HepG2 (cell line): ENCODE measurements at regions not wholly inside any gene's neighbourhood (a gene's known extent, or its start where the extent isn't known, plus 50 kb on each side); places are given as distances from the start of the nearest gene placed in this dataset.
A peak's percentile ranks its signal among the peaks of the same experiment; 100 is the strongest.

Experiments used
- ADNP ChIP-seq: sonication (generic); formaldehyde crosslinking; IDR thresholded peaks from 2 replicates; pipeline ENCODE4 v1.4.0; 2020; ENCODE audit warnings: missing genetic modification reagents
- ARNT ChIP-seq: fragments of 450-650 bp; IDR thresholded peaks from 2 replicates; pipeline ENCODE4 v1.6.1; 2017
- CENPT ChIP-seq: sonication (generic); formaldehyde crosslinking; IDR thresholded peaks from 2 replicates; pipeline ENCODE4 v1.8.0; 2022; ENCODE audit warnings: low read depth, mild to moderate bottlenecking, moderate library complexity, missing genetic modification reagents
- ETV6 ChIP-seq: sonication (generic); formaldehyde crosslinking; conservative IDR thresholded peaks from 2 replicates; pipeline ENCODE4 v1.4.0; 2020; ENCODE audit warnings: missing genetic modification reagents
- GATAD1 ChIP-seq: IDR thresholded peaks from 2 replicates; pipeline ENCODE4 v1.6.1; 2016; ENCODE audit warnings: missing genetic modification reagents, missing compliant biosample characterization
- MAZ ChIP-seq, 2 experiments: sonication (generic) in 1 of 2; formaldehyde crosslinking in 1 of 2; IDR thresholded peaks; 2 replicates each; pipeline versions ENCODE4 v1.5.0 to v1.6.1; 2012 to 2020; ENCODE audit warnings: low read depth in 2 of 2, mild to moderate bottlenecking in 2 of 2, borderline replicate concordance in 1 of 2, improper control_type of control experiment in 1 of 2, low read length in 1 of 2, missing genetic modification reagents in 1 of 2, moderate library complexity in 1 of 2
- SIX1 ChIP-seq: sonication (generic); formaldehyde crosslinking; IDR thresholded peaks from 2 replicates; pipeline ENCODE4 v1.4.0; 2020; ENCODE audit warnings: missing genetic modification reagents, borderline replicate concordance
- TBP ChIP-seq: sonication (generic); formaldehyde crosslinking; IDR thresholded peaks from 2 replicates; pipeline ENCODE4 v1.5.0; 2020; ENCODE audit warnings: missing genetic modification reagents
- ZBTB40 ChIP-seq, 2 experiments: fragments of 450-650 bp in 1 of 2; sonication (generic) in 1 of 2; formaldehyde crosslinking in 1 of 2; IDR thresholded peaks; 2 replicates each; pipeline versions ENCODE4 v1.6.1 to v1.8.0; 2016 to 2022; ENCODE audit warnings: antibody characterized with exemption in 1 of 2, mild to moderate bottlenecking in 1 of 2, missing genetic modification reagents in 1 of 2
- ZNF781 ChIP-seq: sonication (generic); formaldehyde crosslinking; IDR thresholded peaks from 2 replicates; pipeline ENCODE4 v1.5.1; 2020; ENCODE audit warnings: borderline replicate concordance, mild to moderate bottlenecking, missing genetic modification reagents; ENCODE audit errors: not compliant biosample characterization
- ZSCAN20 ChIP-seq: sonication (generic); formaldehyde crosslinking; IDR thresholded peaks from 2 replicates; pipeline ENCODE4 v1.4.0; 2020; ENCODE audit warnings: missing genetic modification reagents, mild to moderate bottlenecking, borderline replicate concordance
- TF ChIP-seq, protein P1 (sequence below): sonication (generic); formaldehyde crosslinking; IDR thresholded peaks from 2 replicates; pipeline ENCODE4 v1.5.0; 2020; ENCODE audit warnings: missing genetic modification reagents
- TF ChIP-seq, protein P2 (sequence below): sonication (generic); formaldehyde crosslinking; IDR thresholded peaks from 2 replicates; pipeline ENCODE4 v1.9.0; 2022; ENCODE audit warnings: low read depth, missing genetic modification reagents

DNA sequence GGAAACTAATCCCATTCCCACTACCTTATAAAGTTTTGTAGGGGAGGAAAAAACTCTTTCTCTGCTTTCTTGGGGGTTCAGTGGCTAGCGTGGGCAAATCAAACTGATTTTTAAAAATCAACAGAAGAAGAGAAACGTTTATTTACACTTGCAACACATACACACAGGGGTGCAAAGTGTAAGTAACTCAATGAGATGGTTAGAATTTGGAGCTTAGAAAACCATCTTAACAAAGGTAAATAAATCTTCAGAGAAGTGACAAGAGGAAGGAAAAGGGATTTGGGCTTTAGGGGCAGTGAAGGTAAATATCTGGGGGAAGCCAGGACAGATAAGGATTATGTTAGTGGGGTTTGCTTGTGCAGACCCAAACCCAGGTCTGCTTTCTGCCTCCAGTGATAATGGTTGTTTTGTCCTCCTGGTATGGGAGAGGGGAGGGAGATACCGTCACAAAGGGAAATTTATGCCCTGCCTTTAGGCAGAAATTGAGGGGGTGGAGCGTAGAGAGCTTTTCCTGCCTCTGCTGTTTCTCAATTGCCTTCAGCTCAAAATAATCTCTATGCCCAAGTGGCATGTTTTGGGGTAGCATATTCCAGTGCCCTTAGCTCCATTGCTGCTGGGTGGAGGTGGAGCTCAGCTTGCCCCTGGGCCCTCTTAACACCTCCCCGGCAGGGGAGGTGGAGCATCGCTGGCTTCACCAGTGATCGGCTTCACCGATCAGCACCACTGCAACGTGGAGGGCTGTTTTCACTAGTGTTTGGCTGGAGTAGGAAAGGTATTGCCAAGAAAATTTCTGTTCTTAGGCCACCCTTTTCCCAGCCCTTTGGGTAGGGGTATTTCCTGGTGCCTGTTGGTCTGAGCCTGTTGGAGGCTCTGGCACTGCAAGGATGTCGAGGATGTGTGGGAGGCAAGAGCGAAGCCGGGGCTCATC lies 92.2 kb downstream of the TEX51 start (continued):
- TF ChIP-seq ZBTB40 (IDR thresholded peaks at IDR 0.05), result no peak
- 0 out of 2 replicates have a peak, but pooled peaks have one; percentile 47 for TF ChIP-seq ZBTB40 (CRISPR knock-in tag; IDR thresholded peaks at IDR 0.05)
- TF ChIP-seq CENPT (CRISPR knock-in tag), result no peak
- TF ChIP-seq ETV6 (CRISPR knock-in tag), result no peak
- TF ChIP-seq, protein P1, sequence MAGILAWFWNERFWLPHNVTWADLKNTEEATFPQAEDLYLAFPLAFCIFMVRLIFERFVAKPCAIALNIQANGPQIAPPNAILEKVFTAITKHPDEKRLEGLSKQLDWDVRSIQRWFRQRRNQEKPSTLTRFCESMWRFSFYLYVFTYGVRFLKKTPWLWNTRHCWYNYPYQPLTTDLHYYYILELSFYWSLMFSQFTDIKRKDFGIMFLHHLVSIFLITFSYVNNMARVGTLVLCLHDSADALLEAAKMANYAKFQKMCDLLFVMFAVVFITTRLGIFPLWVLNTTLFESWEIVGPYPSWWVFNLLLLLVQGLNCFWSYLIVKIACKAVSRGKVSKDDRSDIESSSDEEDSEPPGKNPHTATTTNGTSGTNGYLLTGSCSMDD (CRISPR knock-in tag), result no peak
- TF ChIP-seq, protein P2, sequence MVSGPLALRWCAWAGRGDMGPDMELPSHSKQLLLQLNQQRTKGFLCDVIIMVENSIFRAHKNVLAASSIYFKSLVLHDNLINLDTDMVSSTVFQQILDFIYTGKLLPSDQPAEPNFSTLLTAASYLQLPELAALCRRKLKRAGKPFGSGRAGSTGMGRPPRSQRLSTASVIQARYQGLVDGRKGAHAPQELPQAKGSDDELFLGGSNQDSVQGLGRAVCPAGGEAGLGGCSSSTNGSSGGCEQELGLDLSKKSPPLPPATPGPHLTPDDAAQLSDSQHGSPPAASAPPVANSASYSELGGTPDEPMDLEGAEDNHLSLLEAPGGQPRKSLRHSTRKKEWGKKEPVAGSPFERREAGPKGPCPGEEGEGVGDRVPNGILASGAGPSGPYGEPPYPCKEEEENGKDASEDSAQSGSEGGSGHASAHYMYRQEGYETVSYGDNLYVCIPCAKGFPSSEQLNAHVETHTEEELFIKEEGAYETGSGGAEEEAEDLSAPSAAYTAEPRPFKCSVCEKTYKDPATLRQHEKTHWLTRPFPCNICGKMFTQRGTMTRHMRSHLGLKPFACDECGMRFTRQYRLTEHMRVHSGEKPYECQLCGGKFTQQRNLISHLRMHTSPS (CRISPR knock-in tag), result peak; percentile 34; the same call in 1 of the 2 replicates
- TF ChIP-seq TBP, result no peak
- TF ChIP-seq ZNF781 (CRISPR knock-in tag), result no peak
- no peak for TF ChIP-seq MAZ (IDR thresholded peaks at IDR 0.05; ENCODE audit: borderline replicate concordance, low read depth, low read length)
- TF ChIP-seq MAZ (CRISPR knock-in tag; IDR thresholded peaks at IDR 0.05; ENCODE audit: low read depth), result peak; percentile 32; the same call in 1 of the 2 replicates
- TF ChIP-seq ZSCAN20 (CRISPR knock-in tag), result no peak
- no peak for TF ChIP-seq SIX1
- TF ChIP-seq GATAD1, result 0 out of 2 replicates have a peak, but pooled peaks have one; percentile 16
- no peak for TF ChIP-seq ADNP (CRISPR knock-in tag)
- no peak for TF ChIP-seq ARNT
